Osteoblast (primary cell): ENCODE measurements at regions not wholly inside any gene's neighbourhood (a gene's known extent, or its start where the extent isn't known, plus 50 kb on each side); places are given as distances from the start of the nearest gene placed in this dataset.
A peak's percentile ranks its signal among the peaks of the same experiment; 100 is the strongest.

Source experiments
- DNase-seq: peaks from one replicate; pipeline ENCODE4 v3.0.0; 2011; ENCODE audit warnings: low spot score, mixed read lengths; ENCODE audit not compliant: insufficient read length; ENCODE audit errors: missing footprints
- H2AFZ ChIP-seq: 2 replicates; pipeline ENCODE4 v1.6.0; 2011; ENCODE audit warnings: mild to moderate bottlenecking, low read length
- H3K27ac ChIP-seq: 2 replicates; pipeline ENCODE4 v1.5.1; 2011; ENCODE audit warnings: mild to moderate bottlenecking, low read depth, low read length, moderate library complexity
- H3K27me3 ChIP-seq: 2 replicates; pipeline ENCODE4 v1.6.0; 2012; ENCODE audit warnings: mild to moderate bottlenecking, control low read depth, inconsistent platforms, low read length, moderate library complexity; ENCODE audit not compliant: insufficient read depth
- H3K36me3 ChIP-seq: 2 replicates; pipeline ENCODE4 v1.5.1; 2011; ENCODE audit warnings: mild to moderate bottlenecking, low read length, control low read depth, moderate library complexity; ENCODE audit not compliant: insufficient read depth
- H3K4me1 ChIP-seq: 2 replicates; pipeline ENCODE4 v1.5.1; 2011; ENCODE audit warnings: mild to moderate bottlenecking, low read length, control low read depth, moderate library complexity; ENCODE audit not compliant: insufficient read depth
- H3K4me2 ChIP-seq: 2 replicates; pipeline ENCODE4 v1.6.0; 2011; ENCODE audit warnings: mild to moderate bottlenecking, low read length; ENCODE audit not compliant: insufficient read depth
- H3K4me3 ChIP-seq: fragments of 200-600 bp; sonication (generic); 3 replicates; pipeline ENCODE4 v1.5.1; 2012; ENCODE audit warnings: mild to moderate bottlenecking, low read length, inconsistent platforms; ENCODE audit not compliant: insufficient read depth
- H3K79me2 ChIP-seq: 2 replicates; pipeline ENCODE4 v1.6.0; 2012; ENCODE audit warnings: mild to moderate bottlenecking, low read length, control low read depth, inconsistent platforms; ENCODE audit not compliant: insufficient read depth
- H3K9me3 ChIP-seq: 2 replicates; pipeline ENCODE4 v1.5.1; 2011; ENCODE audit warnings: low read depth, low read length, control low read depth
- H4K20me1 ChIP-seq: 2 replicates; pipeline ENCODE4 v1.6.0; 2012; ENCODE audit warnings: mild to moderate bottlenecking, low read length, control low read depth; ENCODE audit not compliant: insufficient read depth
- CTCF ChIP-seq: IDR thresholded peaks from 2 replicates; pipeline ENCODE4 v1.5.1; 2011; ENCODE audit warnings: mild to moderate bottlenecking, low read depth, low read length, moderate library complexity; ENCODE audit errors: extremely low read depth

DNA sequence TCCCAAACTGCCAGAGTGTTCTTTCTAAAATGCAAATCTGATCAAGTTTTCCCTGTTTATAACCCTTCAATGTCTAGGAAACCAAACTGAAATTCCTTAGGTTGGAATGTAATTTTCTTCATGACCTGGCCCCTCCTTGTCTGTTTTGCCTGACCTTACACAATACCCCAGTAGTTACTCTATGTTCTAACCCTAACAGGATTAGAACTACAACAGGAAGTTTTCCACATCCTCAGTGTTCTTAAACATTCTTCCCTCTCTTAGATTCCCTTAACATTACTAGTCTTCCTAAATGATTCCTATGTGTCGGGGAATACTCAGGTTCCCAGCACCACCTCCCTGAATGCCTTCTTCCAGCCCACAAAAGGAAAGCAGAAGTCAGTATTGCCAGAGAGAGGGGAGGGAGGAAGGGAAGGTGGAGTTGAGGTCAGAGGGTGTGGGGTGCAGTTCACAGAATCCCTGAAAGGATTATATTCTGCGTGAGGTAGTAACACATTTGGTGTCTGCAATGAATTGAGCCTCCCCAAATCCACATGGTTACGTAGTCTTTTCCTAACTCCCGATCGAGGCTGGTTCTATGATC is 72.6 kb downstream of the BBS10 start:
- Histone ChIP-seq H3K36me3 (no peaks in the 10 kb centered on the region), H3K27ac (no peak overlapping the region), H3K9me3 (no peaks in the 10 kb centered on the region), H3K4me3 (no peak overlapping the region), H3K4me1 (peaks cover 30% of the 10 kb centered on the region), H3K27me3 (no peaks in the 10 kb centered on the region), H3K79me2 (no peaks in the 10 kb centered on the region), H2AFZ (no peak overlapping the region), H3K4me2 (no peak overlapping the region), H4K20me1 (no peaks in the 10 kb centered on the region)
- no peak for TF ChIP-seq CTCF
- no peak for DNase-seq

DNA sequence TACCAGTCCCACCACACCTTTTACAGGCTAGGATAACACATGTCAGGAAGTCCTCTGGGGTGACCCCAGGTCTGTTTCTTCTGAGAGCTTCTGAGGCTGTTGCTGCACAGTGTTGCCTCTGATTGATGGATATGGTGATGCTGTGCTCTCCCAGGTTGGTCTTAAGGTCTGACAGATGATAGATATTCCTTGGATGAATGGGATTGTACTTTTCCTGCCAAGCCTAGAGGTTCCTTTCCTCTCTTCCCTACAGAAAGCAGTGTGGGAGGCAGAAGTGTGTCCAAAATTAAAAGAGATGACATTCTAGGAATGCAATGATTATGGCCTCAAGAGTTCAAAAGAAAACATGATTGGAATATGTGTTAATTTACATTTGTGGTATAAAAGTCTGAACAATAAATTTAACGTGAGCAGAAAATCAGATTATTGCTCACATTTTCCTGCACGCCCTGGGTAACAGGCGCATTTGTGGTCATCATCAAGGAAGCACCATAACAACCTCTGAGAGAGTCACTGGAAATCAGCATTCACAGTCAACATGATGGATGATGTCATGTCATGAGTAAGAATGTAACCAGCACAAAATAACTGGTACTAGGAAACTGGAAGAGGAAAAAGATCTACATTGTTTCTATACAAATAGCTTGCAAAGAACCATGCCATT is 73.7 kb downstream of the BBS10 start:
- TF ChIP-seq CTCF = no peak
- H4K20me1 ChIP-seq = no peaks in the 10 kb centered on the region
- no peak overlapping the region for H3K4me2 ChIP-seq
- H3K79me2 ChIP-seq = no peaks in the 10 kb centered on the region
- H2AFZ ChIP-seq = no peak overlapping the region
- H3K27me3 ChIP-seq = no peaks in the 10 kb centered on the region
- H3K36me3 ChIP-seq = no peaks in the 10 kb centered on the region
- H3K4me3 ChIP-seq = no peak overlapping the region
- DNase-seq = no peak
- peak overlapping the region; percentile 20 for H3K27ac ChIP-seq
- H3K4me1 ChIP-seq = peaks cover 30% of the 10 kb centered on the region
- H3K9me3 ChIP-seq = no peaks in the 10 kb centered on the region

- H3K79me2 ChIP-seq = no peaks in the 10 kb centered on the region
- no peaks in the 10 kb centered on the region for H3K9me3 ChIP-seq
- H2AFZ ChIP-seq = no peak overlapping the region
- no peak overlapping the region for H3K27ac ChIP-seq
- H3K27me3 ChIP-seq = no peaks in the 10 kb centered on the region
- H4K20me1 ChIP-seq = no peaks in the 10 kb centered on the region
- TF ChIP-seq CTCF = no peak
- no peak for DNase-seq
- no peak overlapping the region for H3K4me2 ChIP-seq
- no peaks in the 10 kb centered on the region for H3K36me3 ChIP-seq
- no peak overlapping the region for H3K4me3 ChIP-seq
- H3K4me1 ChIP-seq = peaks cover 29% of the 10 kb centered on the region
These were observed 75.9 kb downstream of the BBS10 start for GRCh38 chr12:76272287-76272686.

GRCh38 chr12:76270657-76271358 is 77.4 kb downstream of the BBS10 start:
- no peak overlapping the region for H2AFZ ChIP-seq
- H3K36me3 ChIP-seq = no peaks in the 10 kb centered on the region
- TF ChIP-seq CTCF = no peak
- no peaks in the 10 kb centered on the region for H3K27me3 ChIP-seq
- no peaks in the 10 kb centered on the region for H3K79me2 ChIP-seq
- H4K20me1 ChIP-seq = no peaks in the 10 kb centered on the region
- H3K4me3 ChIP-seq = no peak overlapping the region
- H3K9me3 ChIP-seq = no peaks in the 10 kb centered on the region
- no peak for DNase-seq
- no peak overlapping the region for H3K4me2 ChIP-seq
- H3K4me1 ChIP-seq = peaks cover 41% of the 10 kb centered on the region
- H3K27ac ChIP-seq = no peak overlapping the region
